HepG2 (cell line): ENCODE measurements at regions not wholly inside any gene's neighbourhood (a gene's known extent, or its start where the extent isn't known, plus 50 kb on each side); places are given as distances from the start of the nearest gene placed in this dataset.

Experiments used
- CHD2 ChIP-seq: IDR thresholded peaks from 2 replicates; pipeline ENCODE4 v1.6.1; 2011; ENCODE audit warnings: low read depth, low read length, improper control_type of control experiment
- CHD4 ChIP-seq: fragments of 200-600 bp; sonication (generic); IDR thresholded peaks from 2 replicates; pipeline ENCODE4 v1.7.0; 2017; ENCODE audit warnings: mild to moderate bottlenecking, low read length, borderline replicate concordance
- GTF2F1 ChIP-seq: fragments of 150-350 bp; IDR thresholded peaks from 2 replicates; pipeline ENCODE4 v1.6.1; 2014; ENCODE audit warnings: low read length
- MLLT10 ChIP-seq: sonication (generic); formaldehyde crosslinking; IDR thresholded peaks from 2 replicates; pipeline ENCODE4 v1.4.0; 2020; ENCODE audit warnings: missing genetic modification reagents
- NR1H2 ChIP-seq: sonication (generic); formaldehyde crosslinking; IDR thresholded peaks from 2 replicates; pipeline ENCODE4 v1.8.1; 2022; ENCODE audit warnings: low read depth, missing genetic modification reagents, borderline replicate concordance
- SKI ChIP-seq: fragments of 450-650 bp; IDR thresholded peaks from one replicate; pipeline ENCODE4 v1.6.1; 2018; ENCODE audit warnings: mild to moderate bottlenecking; ENCODE audit not compliant: partially characterized antibody
- ZNF460 ChIP-seq: sonication (generic); formaldehyde crosslinking; IDR thresholded peaks from 2 replicates; pipeline ENCODE4 v1.5.1; 2020; ENCODE audit warnings: missing genetic modification reagents, mild to moderate bottlenecking, borderline replicate concordance
- ZNF672 ChIP-seq: sonication (generic); formaldehyde crosslinking; IDR thresholded peaks from 2 replicates; pipeline ENCODE4 v1.8.1; 2022; ENCODE audit warnings: missing genetic modification reagents
- ZNF816 ChIP-seq: sonication (generic); formaldehyde crosslinking; IDR thresholded peaks from 2 replicates; pipeline ENCODE4 v1.8.0; 2022; ENCODE audit warnings: missing genetic modification reagents, mild to moderate bottlenecking, borderline replicate concordance
- TF ChIP-seq, protein P1 (sequence below): conservative IDR thresholded peaks from 2 replicates; pipeline ENCODE4 v1.6.1; 2018; ENCODE audit warnings: missing genetic modification reagents
- TF ChIP-seq, protein P2 (sequence below): sonication (generic); formaldehyde crosslinking; IDR thresholded peaks from 2 replicates; pipeline ENCODE4 v1.5.1; 2020; ENCODE audit warnings: mild to moderate bottlenecking, missing genetic modification reagents, moderate library complexity

DNA sequence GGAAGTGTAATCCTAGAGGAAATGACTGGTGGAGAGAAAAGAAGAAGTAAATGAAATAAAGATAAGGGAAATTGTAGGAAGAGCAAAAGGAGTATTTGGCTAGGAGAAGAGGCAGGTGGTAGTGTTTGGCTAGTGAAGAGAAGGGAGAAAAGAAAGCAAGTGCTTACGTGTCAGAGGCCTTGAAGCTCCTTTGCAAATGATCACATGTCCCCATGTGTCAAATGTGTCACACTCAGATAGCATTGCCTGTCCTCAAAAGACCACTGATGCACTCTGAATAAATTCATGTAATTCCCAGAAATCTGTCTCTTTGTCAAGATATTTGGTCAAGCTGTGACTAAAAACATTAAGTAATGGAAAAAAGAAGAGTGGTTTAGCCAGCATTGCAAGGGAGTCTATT, 639.3 kb downstream of the TUSC7 start:
- TF ChIP-seq, protein P1, sequence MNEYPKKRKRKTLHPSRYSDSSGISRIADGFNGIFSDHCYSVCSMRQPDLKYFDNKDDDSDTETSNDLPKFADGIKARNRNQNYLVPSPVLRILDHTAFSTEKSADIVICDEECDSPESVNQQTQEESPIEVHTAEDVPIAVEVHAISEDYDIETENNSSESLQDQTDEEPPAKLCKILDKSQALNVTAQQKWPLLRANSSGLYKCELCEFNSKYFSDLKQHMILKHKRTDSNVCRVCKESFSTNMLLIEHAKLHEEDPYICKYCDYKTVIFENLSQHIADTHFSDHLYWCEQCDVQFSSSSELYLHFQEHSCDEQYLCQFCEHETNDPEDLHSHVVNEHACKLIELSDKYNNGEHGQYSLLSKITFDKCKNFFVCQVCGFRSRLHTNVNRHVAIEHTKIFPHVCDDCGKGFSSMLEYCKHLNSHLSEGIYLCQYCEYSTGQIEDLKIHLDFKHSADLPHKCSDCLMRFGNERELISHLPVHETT = no peak
- TF ChIP-seq NR1H2 (CRISPR knock-in tag) = no peak
- no peak for TF ChIP-seq ZNF816 (CRISPR knock-in tag)
- TF ChIP-seq, protein P2, sequence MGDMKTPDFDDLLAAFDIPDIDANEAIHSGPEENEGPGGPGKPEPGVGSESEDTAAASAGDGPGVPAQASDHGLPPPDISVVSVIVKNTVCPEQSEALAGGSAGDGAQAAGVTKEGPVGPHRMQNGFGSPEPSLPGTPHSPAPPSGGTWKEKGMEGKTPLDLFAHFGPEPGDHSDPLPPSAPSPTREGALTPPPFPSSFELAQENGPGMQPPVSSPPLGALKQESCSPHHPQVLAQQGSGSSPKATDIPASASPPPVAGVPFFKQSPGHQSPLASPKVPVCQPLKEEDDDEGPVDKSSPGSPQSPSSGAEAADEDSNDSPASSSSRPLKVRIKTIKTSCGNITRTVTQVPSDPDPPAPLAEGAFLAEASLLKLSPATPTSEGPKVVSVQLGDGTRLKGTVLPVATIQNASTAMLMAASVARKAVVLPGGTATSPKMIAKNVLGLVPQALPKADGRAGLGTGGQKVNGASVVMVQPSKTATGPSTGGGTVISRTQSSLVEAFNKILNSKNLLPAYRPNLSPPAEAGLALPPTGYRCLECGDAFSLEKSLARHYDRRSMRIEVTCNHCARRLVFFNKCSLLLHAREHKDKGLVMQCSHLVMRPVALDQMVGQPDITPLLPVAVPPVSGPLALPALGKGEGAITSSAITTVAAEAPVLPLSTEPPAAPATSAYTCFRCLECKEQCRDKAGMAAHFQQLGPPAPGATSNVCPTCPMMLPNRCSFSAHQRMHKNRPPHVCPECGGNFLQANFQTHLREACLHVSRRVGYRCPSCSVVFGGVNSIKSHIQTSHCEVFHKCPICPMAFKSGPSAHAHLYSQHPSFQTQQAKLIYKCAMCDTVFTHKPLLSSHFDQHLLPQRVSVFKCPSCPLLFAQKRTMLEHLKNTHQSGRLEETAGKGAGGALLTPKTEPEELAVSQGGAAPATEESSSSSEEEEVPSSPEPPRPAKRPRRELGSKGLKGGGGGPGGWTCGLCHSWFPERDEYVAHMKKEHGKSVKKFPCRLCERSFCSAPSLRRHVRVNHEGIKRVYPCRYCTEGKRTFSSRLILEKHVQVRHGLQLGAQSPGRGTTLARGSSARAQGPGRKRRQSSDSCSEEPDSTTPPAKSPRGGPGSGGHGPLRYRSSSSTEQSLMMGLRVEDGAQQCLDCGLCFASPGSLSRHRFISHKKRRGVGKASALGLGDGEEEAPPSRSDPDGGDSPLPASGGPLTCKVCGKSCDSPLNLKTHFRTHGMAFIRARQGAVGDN = no peak
- no peak for TF ChIP-seq MLLT10 (CRISPR knock-in tag)
- no peak for TF ChIP-seq CHD2
- TF ChIP-seq ZNF672 (CRISPR knock-in tag) = no peak
- TF ChIP-seq SKI = no peak
- no peak for TF ChIP-seq ZNF460 (CRISPR knock-in tag)
- no peak for TF ChIP-seq CHD4
- no peak for TF ChIP-seq GTF2F1
